Activated T-cell treated with anti-CD3 and anti-CD28 coated beads for 4 hours (primary cell): ENCODE measurements at regions not wholly inside any gene's neighbourhood (a gene's known extent, or its start where the extent isn't known, plus 50 kb on each side); places are given as distances from the start of the nearest gene placed in this dataset.
"Not testable (repeated sequence)": the region's sequence is repeated elsewhere in the genome, so short reads cannot be mapped to it uniquely, and the experiment has no call there.

Experiments
- DNase-seq: peaks from one replicate; pipeline ENCODE4 v3.0.0-alpha.2; 2020

DNA sequence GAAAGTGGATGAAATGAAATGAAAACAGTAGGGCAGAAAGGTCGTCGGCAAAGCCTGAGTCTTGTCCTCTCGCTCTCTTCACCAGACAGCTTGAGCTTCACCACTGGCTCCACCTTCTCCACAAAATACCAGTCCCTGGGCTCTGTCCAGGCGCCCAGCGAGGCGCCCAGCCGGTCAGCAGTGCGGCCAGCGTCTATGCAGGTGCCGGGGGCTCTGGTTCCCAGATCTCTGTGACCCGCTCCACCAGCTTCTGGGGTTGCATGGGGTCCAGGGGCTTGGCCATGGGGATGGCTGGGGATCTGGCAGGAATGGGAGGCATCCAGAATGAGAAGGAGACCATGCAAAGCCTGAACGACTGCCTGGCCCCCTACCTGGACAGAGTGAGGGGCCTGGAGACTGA, 600.5 kb upstream of the ZP4 start:
- no peak for DNase-seq

DNA sequence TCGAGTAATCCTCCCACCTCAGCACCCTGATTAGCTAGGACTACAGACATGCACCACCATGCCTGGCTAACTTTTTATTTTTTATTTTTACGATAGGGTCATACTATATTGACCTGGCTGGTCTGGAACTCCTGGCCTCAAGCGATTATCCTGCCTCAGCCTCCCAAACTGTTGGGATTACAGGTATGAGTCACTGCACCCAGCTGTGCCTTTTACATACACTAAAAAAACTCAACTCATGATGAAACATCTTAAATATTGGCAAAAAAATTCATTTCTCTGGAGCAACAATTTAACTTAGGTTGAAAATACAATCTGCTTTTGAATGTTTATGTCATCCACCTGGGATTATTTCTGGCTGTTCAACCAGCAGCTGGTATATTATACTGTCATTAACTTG, 598.3 kb upstream of the ZP4 start:
- no peak for DNase-seq

- no peak for DNase-seq
These were observed 597.7 kb upstream of the ZP4 start for GRCh38 chr1:238488401-238488800.

GRCh38 chr1:238487931-238488330, 597.2 kb upstream of the ZP4 start:
- DNase-seq, result no peak

DNA sequence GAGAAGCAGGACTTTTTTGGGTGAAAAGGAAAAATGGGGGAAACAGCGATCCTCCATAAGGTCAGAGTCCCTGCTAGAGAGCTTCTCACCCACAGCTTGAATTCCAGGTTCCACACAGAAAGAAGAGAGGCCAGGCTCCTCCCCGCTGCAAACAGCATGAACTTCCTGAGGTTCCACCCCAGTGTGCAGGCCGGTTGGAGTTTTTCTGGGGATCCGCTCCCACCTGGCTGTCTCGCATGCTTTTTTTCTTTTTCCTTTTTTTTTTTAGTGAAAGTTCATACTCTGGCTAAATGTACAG, 595.1 kb upstream of the ZP4 start:
- DNase-seq, result no peak

GRCh38 chr1:238485057-238485911, 594.6 kb upstream of the ZP4 start:
- DNase-seq, result no peak

DNA sequence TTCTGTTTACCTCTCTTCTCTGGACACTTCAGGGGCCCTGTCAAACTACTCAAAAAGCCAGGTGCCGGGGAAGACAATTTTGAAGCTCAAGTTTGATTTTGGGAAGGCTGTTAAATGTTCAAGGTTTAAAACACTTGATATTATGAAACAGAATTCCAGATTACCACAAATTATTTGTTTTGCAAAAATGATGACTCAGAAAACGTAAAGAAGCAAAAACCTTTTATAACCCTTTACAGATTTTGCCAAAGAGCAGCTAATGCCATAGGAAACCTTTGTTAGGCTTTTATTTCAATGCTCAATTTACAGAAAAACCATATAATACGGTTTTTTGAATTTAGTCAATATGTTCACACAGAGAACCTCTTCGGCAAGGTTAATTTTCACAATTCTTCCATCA, 593.4 kb upstream of the ZP4 start:
- no peak for DNase-seq

DNA sequence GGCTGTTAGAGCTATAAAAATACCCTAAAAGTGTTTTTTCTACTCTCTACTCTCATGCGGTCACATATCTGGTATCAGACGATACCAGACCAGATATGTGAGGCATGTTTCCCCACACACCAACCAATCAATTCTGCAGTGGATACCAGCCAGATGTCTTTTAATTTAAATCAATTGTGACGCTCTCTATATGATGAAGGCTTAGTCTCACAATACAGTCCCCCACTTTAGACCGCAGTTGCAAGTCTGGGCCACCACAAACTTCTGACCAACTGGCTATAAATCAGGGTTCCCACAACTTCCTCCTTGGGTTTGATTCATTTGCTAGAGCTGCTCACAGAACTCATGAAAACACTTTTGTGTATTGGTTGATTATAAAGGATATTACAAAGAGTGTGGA, 586.1 kb upstream of the ZP4 start:
- DNase-seq, result no peak

DNA sequence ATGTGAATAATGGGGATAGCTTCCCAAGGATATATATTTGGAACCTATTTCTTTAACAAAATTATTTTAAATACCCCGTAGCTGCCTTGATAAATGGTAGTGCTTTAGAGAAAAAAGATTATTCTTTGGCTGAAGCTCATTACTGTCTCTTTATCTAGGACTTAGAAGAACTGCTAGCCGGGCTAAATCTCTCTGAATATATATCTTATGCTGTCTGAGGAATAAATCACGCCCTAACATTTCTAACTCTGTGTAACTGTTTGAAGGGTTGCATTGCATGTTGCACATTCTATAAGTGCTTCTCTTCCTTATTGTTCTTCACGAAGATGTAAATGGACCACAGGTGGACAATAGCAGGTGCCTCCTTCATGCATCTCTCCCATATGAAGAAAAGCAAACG, 585.0 kb upstream of the ZP4 start:
- no peak for DNase-seq

- DNase-seq, result no peak
These were observed 583.5 kb upstream of the ZP4 start for GRCh38 chr1:238474263-238474662.

DNA sequence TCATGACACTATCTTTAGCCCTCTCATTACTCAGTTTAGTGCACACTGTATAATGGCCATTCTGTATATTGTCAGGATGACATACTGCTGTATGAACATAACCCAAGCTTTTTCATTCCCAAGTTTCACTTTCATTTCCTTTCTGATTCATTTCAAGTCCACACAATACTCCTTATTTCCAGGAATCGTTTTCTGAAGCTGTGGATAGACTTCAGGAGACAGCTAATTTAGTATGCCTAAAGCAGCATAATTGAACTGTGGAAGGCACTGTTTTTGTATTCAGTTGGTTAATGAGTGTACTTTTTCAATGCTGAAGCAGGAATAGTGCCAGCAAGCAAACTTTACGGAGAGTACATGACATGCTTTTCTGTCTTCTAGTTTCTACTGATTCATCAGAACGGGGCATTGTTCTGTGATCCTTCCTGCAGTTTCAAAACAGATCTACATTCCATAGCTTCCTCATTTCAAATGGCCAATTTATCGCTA, 578.5 kb upstream of the ZP4 start:
- no peak for DNase-seq

DNA sequence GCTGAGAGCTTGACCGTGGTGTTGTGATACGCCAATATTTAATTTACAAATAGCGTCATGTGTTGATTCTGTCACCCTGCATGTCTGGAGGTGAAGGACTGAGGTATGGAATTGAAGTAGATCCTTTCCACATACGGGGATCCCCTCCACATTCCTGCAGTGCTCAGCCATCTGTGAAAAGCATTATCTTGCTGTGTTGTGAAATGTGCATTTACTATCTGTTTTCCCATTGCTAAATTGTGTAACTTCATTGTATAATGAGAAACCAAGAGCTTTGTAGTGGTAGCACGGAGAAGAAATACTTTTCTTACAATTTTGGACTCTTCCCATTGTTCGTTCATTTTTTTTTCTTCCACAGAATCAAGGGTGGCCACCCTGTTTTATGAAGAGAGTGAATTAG, 577.3 kb upstream of the ZP4 start:
- no peak for DNase-seq

DNA sequence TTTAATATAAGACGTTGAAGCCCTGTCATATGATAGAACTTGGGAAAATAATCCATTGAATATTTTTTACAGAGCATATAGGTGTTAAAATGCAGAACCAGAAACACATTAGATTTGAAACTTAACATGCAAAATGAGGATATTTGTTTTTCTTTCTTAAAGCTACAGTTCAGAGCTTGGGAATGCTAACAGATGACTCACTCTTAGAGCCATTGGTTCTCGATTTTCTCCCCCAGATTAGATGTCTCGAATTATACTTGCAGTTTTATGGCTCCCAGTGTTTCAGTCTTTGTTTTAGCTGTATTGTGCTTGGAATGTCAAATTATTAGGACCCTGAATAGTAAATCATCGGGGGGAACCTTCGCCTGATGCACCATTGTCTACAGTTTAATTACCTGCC, 575.7 kb upstream of the ZP4 start:
- DNase-seq, result no peak

GRCh38 chr1:238465449-238465848, 574.7 kb upstream of the ZP4 start:
- no peak for DNase-seq

- no peak for DNase-seq
These were observed 568.2 kb upstream of the ZP4 start for GRCh38 chr1:238458899-238459298.

DNA sequence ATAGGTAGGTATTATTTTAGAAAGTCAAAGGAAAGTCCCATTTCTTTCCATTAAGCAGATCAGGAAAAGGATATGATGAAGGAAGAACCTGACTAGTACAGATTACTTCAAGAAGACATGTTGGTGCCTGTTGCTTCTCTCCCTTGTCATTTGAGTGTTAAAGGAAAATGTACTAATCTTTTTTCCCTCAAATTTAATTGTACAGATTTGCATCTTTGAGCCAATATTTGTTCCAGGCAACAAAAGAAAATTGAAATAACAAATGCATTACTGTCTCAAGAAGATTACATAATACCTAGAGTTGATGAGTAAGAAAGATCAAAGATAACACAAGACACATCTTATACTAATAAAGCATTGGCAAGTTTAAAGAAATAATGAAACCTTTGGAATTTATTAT, 566.9 kb upstream of the ZP4 start:
- DNase-seq, result no peak

GRCh38 chr1:238451781-238452310, 561.1 kb upstream of the ZP4 start:
- DNase-seq, result no peak

GRCh38 chr1:238450976-238451375, 560.3 kb upstream of the ZP4 start:
- DNase-seq, result no peak

- no peak for DNase-seq
These were observed 553.0 kb upstream of the ZP4 start for GRCh38 chr1:238443687-238444086.

DNA sequence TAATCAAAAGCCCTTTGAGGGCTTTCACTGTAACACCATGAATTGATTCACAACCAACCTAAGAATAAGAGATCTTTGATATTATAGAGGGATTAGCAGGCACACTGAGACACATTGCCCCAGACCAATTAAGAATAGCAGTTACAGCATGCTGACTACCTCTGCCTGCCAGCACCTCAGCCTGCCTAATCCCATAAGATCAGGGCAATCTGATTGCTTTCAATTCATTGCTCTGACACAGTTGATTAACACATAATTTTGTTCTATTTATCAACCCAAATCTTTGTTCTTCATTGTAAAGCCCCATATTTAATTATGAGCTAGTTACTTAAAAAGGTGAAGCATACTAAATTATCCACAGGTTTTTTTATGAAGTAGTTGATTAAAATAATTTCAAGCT, 548.8 kb upstream of the ZP4 start:
- no peak for DNase-seq

GRCh38 chr1:238438311-238439270, 547.9 kb upstream of the ZP4 start:
- no peak for DNase-seq

DNA sequence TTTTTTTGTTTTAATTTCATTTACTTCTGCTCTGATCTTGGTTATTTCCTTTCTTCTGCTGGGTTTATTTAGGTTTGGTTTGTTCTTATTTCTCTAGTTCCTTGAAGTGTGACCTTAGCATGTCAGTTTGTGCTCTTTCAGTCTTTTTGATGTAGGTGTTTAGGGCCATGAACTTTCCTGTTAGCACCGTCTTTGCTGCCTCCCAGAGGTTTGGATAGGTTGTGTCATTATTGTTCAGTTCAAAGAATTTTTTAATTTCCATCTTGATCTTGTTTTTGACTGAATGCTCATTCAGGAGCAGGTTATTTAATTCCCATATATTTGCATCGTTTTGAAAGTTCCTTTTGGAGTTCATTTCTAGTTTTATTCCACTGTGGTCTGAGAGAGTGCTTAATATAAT, 539.0 kb upstream of the ZP4 start:
- DNase-seq, result not testable (repeated sequence)

DNA sequence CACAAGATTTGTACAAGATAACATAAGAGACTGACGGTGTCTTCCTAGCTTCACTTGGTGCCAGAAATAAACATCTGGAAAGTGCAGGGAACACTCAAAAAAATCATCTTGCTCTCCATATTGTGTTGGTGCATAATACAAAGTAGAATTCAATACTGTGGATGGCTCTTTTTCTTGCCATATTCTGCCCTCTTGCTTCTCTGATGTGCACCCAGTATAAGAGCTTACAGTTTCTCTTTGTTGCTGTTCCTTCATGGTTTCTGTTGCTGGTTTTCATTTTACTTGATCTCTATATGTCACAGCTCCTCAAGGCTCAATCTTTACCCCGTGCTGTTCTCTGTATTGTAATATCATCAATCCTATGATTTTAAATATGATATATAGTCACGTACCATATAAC, 528.5 kb upstream of the ZP4 start:
- no peak for DNase-seq

DNA sequence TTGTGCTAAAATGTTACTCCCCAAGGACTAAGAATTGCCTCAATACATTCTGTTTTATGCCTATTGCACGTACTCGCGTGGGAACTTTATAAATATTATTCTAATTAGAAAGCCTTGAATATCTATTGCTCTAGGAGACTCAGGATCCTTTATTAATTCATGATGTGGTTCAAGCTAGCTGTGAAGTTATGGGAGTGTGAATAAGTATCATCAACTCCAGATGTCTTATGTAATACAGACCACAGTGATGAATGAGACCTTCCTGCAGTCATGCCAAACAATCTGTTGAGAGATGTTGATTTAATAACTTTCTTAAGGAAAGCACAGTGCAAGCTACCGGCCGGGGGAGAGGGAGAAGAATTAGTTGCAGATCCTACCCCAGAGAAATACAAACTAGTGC, 519.2 kb upstream of the ZP4 start:
- DNase-seq, result no peak
